Renal cortical epithelial cell (primary cell): ENCODE measurements at regions not wholly inside any gene's neighbourhood (a gene's known extent, or its start where the extent isn't known, plus 50 kb on each side); places are given as distances from the start of the nearest gene placed in this dataset.

ENCODE experiments used
- DNase-seq: peaks from one replicate; pipeline ENCODE4 v3.0.0-alpha.2; 2011; ENCODE audit warnings: low read depth

- DNase-seq, result no peak
Measured at GRCh38 chr7:155921086-155921803, 109.0 kb upstream of the SHH start.

- DNase-seq, result no peak
Measured at GRCh38 chr7:155920068-155920461, 107.8 kb upstream of the SHH start.

- no peak for DNase-seq
Measured at GRCh38 chr7:155919391-155920067, 107.3 kb upstream of the SHH start.

- peak; percentile 94 for DNase-seq
Measured at GRCh38 chr7:155918720-155919390, 106.6 kb upstream of the SHH start.

- DNase-seq, result peak; percentile 78
Measured at GRCh38 chr7:155917836-155918430, 105.7 kb upstream of the SHH start.

- DNase-seq, result no peak
Measured at GRCh38 chr7:155916926-155917655, 104.8 kb upstream of the SHH start.

- DNase-seq, result no peak
Measured at GRCh38 chr7:155914341-155914740, 102.1 kb upstream of the SHH start.

GRCh38 chr7:155913719-155914118 is 101.5 kb upstream of the SHH start:
- no peak for DNase-seq

GRCh38 chr7:155913291-155913690 is 101.0 kb upstream of the SHH start:
- no peak for DNase-seq

- DNase-seq, result no peak
Measured at GRCh38 chr7:155911471-155912105, 99.3 kb upstream of the SHH start.

GRCh38 chr7:155908385-155908784 is 96.1 kb upstream of the SHH start:
- DNase-seq, result peak; percentile 19

GRCh38 chr7:155907450-155908200 is 95.4 kb upstream of the SHH start:
- peak; percentile 16 for DNase-seq

- no peak for DNase-seq
Measured at GRCh38 chr7:155901176-155901575, 88.9 kb upstream of the SHH start.

- DNase-seq, result no peak
Measured at GRCh38 chr7:155899596-155899995, 87.3 kb upstream of the SHH start.

- peak; percentile 8 for DNase-seq
Measured at GRCh38 chr7:155897758-155898386, 85.6 kb upstream of the SHH start.

GRCh38 chr7:155896531-155897263 is 84.4 kb upstream of the SHH start:
- peak; percentile 97 for DNase-seq

GRCh38 chr7:155893664-155894063 is 81.4 kb upstream of the SHH start:
- DNase-seq, result no peak

GRCh38 chr7:155893176-155893575 is 80.9 kb upstream of the SHH start:
- no peak for DNase-seq
